NCI-H446 treated with DMSO at 0.1 percent for 48 hours (cell line): ENCODE measurements at regions not wholly inside any gene's neighbourhood (a gene's known extent, or its start where the extent isn't known, plus 50 kb on each side); places are given as distances from the start of the nearest gene placed in this dataset.

Source experiments
- DNase-seq: peaks from one replicate; lab custom pipeline; 2025; lab: John Stamatoyannopoulos, UW

DNA sequence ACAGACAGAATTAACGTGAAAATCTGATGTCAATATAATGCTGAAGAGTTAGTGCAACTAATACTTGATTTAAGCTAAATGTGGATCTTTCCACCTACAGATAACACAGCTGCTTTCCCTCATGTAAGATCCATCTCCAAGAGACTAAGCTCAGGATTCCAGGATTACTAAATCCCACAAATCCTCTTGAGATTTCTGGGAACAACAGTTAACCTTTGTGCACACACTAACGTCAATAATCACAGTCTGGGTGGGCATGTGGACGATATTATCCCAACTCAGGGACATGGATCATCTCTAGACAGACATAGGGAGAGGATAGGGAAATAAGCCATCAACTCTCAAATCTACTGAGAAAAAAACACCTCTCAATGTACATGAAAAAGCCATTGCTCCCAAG lies 432.6 kb downstream of the SATB2 start:
- no peak for DNase-seq

DNA sequence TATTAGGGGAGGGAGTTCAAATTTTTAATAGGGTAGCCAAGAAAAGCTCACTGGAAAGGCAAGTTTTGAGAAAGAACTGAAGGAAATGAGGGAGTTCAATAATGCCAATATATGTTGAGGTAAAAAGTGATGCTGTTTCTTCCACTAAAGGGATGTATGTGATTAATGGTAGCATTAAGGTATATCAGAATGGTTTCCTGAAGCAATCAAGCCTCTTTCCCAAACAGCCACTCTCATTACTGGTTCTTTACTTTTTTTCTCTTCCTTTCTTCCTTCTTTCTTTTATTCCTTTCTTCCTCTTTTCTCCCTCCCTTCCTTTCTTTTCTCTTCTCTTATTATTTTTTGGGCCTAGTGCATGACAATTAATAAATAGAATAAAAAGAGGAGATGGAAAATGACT lies 433.5 kb downstream of the SATB2 start:
- no peak for DNase-seq

- DNase-seq: no peak
Measured at GRCh38 chr2:199019898-199020507, 437.7 kb downstream of the SATB2 start.

DNA sequence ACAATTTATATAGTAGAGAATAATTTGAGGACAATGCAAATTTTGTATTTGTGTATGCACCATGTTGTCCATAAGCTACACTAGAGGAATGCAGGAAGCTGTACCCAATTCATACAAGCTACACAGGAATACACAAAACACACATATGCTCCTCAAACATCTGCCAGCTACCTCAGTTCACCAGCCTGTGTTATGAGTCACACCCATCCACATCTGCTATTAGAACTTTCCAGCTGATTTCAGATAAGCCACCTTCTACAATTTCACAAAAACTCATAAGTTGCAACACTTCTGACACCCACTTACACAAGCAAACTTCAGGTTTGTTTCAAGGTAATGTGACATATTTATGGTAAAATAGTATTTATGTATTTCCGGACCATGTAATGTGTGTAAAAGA lies 438.9 kb downstream of the SATB2 start:
- DNase-seq: no peak

- DNase-seq: no peak
Measured at GRCh38 chr2:199015072-199015471, 442.7 kb downstream of the SATB2 start.

DNA sequence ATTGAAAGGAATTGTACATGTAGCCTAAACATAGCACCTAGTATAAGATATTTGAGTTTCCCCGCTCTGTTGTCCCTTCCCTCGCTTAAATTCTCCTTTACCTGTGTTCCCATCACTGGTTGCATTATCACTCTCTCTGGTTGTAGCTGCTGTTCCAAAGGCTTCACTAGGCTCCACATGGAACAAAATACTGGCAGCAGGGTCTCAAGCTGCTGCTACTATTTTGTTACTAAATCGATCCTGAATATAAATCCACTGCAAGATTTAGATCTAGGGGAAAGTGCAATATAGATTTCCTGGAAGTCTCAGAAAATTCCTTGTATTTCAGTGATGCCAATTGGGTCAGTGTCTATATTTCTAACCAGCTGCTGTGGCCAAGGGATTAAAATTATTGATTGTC lies 443.5 kb downstream of the SATB2 start:
- DNase-seq: no peak

DNA sequence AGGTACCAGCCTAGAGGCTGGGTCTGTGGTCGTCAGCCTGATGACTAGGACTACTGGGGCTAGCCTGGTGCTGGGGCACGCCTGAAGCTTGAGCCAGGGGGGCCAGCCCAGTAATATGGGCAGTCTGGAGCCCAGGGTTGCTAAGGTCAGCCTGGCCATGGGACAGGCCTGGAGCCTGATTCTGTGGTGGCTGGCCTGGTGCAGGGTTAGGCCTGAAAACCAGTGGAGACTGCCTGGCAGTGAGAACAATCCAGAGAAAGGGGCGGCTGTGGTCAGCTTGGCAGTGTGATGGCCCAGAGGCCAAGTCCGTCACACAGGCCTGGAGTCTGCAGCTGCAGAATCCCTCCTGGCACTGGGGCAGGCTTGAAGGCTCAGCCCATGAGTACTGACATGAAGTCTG lies 445.8 kb downstream of the SATB2 start:
- DNase-seq: no peak

- DNase-seq: no peak
Measured at GRCh38 chr2:198994678-198995077, 463.1 kb downstream of the SATB2 start.

DNA sequence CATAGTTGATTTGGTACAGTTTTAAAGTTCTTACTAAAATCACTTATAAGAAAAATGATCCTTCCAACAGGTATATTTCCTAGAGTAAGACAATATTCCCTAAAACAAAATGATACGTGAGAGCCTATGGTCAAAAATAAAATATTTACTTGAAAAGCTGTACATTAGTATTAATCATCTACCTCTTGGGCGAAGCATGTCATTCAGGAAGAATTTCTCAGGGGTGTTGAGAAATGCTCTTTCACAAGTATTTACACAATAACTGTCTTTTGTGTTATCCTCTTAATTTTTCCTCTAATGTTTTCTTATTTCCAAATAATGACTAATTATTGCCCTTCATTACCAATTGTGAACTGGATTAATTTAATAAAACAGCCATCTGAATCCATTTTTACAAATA lies 466.3 kb downstream of the SATB2 start:
- no peak for DNase-seq

DNA sequence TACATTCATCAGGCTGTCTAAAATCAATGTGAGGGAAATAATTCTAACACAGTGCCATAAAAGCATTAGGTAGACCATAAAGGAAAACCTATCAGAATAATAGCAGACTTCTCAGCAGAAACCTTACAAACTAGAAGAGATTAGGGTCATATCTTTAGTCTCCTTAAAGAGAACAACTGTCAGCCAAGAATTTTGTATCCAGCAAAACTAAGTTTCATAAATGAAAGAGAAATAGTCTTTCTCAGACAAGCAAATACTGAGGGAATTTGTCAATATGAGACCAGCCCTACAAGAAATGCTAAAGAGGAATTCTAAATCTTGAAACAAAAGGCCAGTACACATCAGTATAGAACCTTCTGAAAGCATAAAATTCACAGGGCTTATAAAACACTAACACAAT lies 482.0 kb downstream of the SATB2 start:
- DNase-seq: no peak

DNA sequence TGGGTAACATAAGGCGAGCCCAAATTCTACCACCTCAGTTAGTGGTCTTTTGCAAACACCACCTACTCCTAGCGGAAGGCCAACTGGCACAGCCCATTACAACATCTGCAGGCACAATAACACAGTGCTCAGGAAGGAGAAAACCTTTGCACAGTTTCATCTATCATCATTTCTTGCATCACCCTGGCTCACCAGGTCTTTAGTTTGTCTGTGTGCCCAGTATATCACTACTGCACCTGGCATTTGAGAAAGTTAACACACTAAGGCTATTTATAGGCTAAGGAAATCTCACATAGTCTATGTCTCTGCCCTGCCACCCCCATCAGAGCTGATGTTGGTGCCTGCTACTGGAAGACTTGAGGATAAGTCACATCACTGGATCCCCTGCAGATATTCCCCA lies 484.0 kb downstream of the SATB2 start:
- DNase-seq: no peak

GRCh38 chr2:198973181-198973580 lies 484.6 kb downstream of the SATB2 start:
- DNase-seq: no peak

- no peak for DNase-seq
Measured at GRCh38 chr2:198968545-198968944, 489.2 kb downstream of the SATB2 start.

GRCh38 chr2:198966269-198966668 lies 491.5 kb downstream of the SATB2 start:
- no peak for DNase-seq

DNA sequence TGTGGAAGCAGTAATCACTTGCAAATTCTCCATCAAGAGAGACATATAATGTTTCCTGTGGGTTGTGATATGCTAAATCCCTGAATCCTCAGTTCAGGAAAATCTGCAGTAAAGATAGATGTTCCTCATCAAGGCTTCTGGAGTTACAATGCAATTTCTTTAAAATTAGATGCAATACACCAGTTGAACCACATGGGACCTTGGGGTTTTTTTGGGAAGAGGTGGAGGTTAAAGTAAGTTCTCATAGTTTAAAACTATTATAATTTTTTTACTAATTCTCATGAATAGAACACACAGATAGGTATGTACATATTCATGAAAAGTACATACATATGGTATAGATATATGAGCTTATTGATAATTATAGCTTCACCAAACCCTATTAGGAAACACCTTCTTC lies 496.2 kb downstream of the SATB2 start:
- no peak for DNase-seq

GRCh38 chr2:198957181-198957580 lies 500.6 kb downstream of the SATB2 start:
- no peak for DNase-seq

GRCh38 chr2:198953328-198953727 lies 504.4 kb downstream of the SATB2 start:
- DNase-seq: no peak

- DNase-seq: no peak
Measured at GRCh38 chr2:198950803-198951202, 506.9 kb downstream of the SATB2 start.

GRCh38 chr2:198945496-198945895 lies 512.2 kb downstream of the SATB2 start:
- no peak for DNase-seq

DNA sequence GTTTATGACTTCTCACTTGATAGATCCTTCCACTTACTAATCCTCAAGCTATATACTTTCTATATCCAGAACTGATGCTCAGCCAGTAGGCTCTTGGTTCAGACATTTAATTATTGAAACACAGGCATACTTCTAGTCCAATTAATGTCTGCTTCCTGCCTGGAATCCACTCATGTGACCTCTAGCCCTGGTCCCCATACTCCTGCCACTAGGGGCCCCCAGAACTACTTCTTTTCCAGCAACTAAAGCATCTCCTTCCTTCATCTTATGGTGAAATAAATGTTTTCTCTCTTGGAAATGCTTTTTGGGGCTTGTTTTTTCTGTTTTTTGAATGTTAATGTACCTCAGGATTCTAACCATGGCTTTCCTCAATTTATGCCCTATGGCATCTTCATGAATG lies 527.6 kb downstream of the SATB2 start:
- DNase-seq: no peak

DNA sequence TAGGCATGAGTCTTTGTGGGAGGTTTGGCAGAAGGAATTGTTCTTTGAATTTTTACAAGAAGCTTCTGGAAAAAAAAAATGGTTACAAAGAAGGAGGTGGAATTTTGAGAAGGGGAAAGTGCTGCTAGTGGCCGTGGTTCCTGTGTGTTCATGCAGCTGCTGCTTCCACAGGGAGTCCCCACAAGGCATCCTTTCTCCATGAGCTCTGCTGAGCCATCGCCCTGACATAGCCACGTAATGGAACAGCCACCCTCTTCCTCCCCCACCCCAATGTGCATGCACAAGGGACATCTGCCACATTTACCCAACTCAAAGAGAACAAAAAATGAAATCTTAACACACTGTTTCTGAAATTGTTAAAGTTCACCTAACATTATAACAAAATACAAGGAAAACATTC lies 529.7 kb downstream of the SATB2 start:
- DNase-seq: no peak

DNA sequence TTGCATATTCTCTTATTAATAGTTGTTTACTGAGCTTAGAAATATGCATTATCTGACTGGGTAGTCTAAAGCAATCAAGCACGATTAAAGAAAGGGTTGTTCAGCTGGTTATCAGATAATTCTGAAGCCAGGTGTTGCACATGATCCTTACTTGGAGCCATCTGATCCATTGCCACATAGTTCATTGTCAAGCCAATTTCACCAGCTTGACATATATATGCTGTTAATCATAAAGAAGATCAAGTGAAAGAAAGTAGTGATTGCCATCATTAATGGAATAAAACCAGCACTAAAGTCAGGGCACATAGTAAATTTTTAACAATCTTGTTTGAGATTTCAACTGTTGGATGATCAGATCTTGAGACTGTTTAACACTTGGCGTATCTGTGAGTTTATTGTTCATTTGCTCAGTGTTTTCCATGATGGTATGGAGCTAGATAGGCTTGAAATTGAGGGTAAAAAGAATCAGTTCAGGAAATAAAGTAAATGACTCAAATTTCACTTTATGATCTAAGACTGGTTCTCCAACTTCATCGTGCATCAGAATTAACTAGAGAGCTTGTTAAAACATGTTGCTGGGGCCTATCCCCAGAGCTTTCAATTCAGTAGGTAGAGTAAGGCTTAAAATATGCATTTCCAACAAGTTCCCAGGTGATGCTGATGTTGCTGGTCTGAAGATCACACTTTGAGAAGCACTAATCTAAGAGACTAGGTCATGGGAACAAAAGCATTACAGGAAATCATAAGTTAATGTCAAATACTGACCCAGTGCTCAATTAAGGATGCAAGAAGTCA lies 539.6 kb downstream of the SATB2 start:
- no peak for DNase-seq

DNA sequence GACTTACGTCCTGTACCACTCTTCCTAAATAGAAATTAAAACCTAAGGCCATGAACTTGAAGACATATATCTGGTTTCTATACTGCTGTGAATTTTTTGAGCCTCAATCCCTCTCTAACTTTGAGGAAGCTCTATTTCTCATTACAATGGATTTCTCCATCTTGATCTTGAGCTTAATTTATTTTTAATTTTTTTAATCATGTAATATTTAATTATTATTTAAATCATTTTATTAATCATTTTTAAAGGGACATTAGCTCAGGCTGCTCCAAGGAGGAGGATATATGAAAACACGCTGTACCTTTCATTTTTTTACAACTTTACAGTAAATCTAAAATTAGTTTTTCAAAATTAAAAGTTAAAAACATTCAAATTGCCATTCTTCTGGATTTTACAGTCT lies 540.5 kb downstream of the SATB2 start:
- DNase-seq: no peak

GRCh38 chr2:198916548-198917080 lies 541.1 kb downstream of the SATB2 start:
- no peak for DNase-seq
